Glomerular visceral epithelial cell (primary cell): ENCODE measurements at regions not wholly inside any gene's neighbourhood (a gene's known extent, or its start where the extent isn't known, plus 50 kb on each side); places are given as distances from the start of the nearest gene placed in this dataset.
A peak's percentile ranks its signal among the peaks of the same experiment; 100 is the strongest.

Experiments
- DNase-seq: peaks from one replicate; pipeline ENCODE4 v3.0.0-alpha.2; 2016; ENCODE audit errors: extremely low spot score

DNA sequence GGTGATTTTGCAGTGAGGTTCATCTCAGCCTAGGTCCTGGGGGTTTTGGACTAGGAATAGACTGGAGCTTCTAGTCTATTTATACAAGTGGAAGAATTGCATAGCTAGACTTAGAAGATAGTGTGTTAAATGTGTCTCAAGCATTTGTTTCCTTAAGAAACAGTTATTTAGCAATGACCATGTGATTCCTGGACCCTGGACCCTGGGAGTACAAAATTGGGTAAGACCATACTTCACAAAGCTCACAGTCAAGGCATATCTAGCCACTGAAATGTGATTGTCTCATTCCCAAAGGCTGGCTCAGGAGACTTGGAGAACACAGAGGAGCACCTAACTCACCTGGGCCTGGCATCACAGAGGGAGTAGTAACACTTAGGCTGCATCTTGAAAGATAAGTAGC is 754.5 kb downstream of the SATB2 start:
- DNase-seq = no peak

DNA sequence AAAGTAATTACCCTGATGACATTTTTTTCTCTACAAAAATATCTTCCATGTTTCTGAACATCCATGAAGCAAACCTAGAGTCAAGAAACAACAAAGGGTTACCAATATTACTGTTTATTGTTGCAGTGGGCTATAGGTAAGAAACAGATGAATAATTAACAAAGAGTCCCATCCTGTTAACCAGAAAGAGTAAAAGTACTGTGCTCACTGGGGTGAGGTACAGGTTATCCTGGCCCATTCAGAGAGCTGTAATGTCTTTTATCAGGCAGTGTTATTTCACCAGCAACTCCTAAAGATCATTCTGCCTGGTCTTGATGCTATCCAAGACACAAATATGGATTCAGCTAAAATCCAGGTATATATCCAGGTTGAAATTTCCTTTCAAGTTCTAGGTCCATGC is 754.9 kb downstream of the SATB2 start:
- no peak for DNase-seq

DNA sequence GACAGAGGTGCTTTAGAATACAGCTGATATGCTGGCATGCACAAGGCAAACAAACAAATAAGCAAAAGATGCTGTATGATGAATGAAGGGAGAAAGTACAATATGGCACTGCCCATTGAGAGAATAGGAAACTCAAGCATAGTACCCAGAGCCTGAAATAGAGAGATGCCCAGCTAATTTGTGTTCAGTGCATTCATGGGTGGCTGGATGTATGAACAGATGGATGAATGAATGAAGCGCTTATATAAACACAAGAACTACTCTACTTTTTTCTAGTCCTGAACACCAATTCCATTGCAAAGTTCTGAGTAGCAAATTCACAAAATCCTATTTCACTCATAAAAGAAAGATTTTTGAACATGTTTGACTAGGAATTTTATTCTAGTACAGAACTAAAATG is 756.3 kb downstream of the SATB2 start:
- no peak for DNase-seq

DNA sequence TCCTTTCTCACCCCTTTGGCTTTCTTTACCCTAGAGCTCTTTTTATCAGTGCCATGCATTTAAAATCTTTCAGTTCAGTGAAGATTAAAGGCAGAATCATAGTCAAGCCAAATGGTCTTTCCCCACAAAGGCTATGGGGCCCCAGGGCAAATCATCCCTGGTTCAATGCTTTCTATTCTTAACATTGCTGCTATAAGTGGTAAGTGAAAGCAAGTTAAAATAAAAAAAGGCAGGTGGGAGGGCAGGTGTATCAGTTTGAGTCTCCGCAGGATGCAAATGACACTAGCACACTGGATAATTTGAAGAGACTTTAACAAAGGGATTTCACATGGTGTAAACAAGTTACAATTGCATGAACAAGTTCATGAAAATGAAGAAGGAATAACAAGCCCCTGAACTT is 757.4 kb downstream of the SATB2 start:
- DNase-seq = no peak

DNA sequence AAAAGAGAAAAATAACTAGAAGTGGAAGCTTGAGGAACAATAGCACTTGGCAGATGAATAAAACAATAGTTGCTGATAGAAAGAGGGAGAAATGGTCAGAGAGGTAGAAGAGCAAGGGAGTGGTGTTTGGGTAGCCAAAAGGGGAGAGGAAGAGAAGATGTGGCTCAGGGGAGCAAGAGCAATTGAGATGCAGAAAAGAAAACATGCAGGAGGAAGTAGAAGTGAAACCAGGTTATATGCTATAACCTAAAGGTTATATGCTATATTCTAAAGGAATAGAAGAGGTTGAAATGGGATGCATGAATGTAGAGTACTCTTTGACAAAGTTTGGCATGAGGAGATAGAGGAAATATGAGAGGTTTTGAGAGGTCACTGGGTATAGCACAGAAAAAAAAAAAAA is 759.5 kb downstream of the SATB2 start:
- no peak for DNase-seq

DNA sequence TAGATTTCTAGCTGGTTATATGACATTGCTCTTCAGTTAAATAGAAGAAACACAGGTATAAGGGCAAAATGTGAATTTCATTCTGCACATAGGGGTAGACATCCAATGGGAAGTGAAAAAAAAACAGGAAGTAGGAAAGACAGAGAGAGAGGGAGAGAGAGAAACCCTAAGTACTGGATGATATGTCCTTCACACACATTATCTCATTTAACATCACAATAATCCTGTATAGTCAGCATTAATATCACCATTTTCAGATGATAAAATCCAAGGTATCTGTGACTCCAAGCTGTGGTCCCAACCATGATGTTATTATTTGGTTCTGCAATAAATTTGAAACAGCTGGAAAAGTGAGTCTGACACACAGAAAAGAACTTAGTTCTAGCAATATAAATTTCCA is 759.9 kb downstream of the SATB2 start:
- DNase-seq = no peak

DNA sequence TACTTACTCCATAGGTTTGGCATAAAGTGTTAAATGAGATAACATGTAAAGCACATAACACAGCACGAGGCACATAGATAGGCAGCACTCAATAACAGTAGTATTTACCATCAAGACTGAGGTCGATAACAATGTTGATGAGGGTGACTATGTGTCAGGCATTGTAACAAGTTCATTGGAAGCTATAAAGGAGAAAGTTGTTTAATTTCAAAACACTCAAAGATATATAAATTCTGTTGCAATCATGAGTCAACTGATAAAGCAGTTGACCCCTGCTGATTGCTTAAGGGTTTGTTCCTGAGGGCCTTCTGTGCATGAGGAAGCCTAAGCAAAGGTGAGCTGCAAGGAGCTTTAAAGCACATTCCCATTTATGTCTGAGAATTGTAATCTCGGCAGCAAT is 760.5 kb downstream of the SATB2 start:
- no peak for DNase-seq

DNA sequence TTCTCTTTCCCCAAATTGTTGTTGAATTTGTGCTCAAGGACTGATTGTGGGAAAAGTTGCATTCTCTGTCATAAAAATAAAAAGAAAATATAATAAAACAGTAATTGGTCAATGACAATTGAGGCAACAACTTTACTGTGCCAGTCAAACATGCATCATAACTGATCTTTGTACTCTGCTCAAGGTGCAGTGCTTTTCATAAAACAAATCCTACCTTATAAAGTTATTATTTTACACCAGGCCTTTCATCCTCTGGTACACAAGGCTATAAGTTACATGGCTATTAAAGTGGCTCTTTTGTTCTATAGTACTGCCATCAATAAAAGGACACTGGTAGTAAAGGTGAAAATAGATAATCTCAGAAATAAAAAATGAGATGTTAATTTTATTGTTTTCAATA is 761.9 kb downstream of the SATB2 start:
- DNase-seq = no peak

DNA sequence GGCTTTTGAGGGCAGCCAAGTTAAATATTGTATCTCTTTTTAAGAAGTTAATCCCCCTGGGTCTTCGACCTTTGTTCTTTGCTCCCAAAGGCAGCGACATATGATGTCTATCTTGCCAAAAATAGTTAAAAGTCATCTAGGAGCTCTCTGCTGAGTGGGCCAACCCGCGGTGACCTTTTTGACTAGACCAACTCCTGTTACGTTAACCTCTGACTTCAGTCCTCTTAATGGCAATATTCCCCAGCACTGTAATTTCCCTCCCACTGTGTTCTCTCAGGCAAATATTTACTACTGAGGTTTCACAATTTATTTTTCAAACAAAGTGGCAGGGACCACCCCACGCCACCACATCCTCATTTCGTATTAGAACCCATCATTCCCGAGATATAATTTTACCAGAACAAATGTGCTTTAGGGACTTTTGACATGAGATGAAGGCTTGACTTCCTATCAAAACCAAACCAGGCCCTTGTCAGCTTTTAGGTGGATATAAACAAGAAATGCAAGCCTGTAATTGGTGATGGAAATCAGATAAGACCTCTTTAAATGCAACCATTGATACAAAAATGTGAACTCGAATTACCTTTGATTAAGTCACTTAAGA is 764.7 kb downstream of the SATB2 start:
- no peak for DNase-seq

DNA sequence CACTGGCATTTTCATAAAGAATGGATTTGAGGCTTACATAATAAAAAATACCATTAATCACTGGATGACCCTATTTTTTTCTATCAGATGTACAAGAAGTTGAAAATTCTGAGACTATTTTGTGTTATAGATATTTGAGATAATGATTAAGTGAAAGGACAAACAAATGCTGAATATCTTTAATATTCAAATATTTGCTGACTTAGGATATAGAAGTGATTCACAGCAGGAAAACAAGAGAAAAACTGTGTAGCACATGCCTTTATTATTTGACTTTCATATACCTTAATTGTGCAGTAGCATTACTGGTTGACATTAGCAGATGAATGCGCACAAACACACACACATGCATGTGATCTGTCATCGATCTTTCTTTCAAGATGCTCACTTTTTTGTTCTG is 766.5 kb downstream of the SATB2 start:
- DNase-seq = no peak

DNA sequence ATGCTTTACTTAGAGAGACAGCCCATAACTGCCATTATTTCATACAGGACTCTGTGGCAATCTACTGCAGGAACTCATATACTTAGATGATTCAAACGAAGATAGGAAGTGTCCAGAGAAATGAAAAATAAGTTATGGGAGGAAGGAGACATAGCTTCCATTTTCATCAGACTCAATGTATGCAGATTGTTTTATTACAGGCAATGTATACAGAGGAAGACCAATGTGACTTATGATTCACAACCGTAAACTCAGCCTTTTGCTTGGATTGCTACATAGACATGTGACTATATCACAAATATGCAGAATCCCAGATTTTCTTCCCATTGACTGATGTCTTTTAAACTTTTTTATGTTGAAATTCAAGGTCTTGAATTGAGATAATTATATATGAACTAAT is 793.4 kb downstream of the SATB2 start:
- DNase-seq = no peak

DNA sequence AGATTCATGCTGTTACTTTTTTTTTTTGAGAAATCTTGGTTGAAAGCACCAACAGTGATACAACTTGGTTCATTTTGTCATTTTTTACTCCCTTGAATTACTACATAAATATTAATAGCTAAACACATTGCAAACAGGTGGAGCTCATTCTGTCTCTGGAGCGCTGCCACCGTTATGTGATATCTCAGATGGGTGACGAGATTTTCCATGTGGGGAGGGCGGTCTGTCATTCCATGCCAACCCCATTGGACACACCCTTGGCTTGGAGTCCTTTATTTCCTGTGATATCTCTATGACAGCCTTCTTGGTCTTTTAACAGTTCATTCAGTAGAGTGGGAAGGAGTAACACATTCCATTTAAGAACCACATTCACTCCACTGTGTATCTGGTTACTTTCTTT is 794.8 kb downstream of the SATB2 start:
- no peak for DNase-seq

DNA sequence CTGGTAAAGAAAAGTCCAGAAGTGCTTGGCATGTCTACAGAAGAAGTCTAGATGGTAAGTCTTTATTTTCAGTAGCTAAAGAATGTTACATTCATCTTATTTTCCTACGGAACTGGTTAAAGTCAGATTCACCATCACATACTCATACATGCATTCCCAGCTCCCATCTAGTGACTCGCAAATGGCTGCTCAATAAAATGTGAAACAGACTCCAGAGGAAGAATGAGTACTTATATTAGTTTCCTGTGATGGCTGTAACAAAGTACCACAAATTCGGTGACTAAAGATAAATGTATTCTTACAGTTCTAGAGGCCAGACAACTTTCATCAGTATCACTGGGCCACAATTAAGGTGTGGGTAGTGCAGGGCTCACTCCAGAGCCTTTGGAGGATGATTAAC is 797.2 kb downstream of the SATB2 start:
- no peak for DNase-seq

DNA sequence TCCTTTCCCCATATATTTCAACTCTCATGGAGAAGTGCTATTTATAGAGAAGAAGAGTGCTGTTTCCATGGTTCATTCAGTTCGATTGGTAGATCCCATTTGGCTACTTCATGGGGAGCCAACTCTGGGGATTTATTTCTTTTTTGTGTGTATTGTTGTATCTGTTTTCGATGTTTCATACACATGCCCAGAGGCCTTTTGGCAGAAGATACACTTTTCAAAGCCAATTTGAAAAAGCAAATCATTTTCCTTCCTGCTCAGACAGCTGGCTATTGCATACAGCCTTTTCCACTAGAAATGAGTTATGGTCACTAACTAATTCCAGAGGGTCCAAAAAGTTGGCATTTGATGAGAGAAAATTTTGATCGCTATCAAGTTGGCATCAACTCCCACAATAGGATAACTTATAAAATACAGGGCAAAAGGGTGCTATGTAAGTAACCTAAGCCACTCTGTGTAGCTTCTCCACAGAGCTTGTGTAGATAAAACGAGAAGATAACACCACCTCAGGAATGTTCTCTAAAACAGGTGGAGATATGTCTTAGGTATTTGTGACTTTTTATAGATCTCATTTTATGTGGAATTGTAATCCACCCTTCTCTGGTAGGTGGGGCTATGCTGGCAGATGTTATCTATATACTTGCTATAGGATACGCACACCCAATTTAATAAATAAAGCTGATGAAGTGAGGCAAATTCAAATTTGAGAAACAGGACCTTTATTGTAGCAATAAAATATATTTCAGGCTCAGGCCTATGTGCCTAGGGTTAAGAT is 798.5 kb downstream of the SATB2 start:
- no peak for DNase-seq

DNA sequence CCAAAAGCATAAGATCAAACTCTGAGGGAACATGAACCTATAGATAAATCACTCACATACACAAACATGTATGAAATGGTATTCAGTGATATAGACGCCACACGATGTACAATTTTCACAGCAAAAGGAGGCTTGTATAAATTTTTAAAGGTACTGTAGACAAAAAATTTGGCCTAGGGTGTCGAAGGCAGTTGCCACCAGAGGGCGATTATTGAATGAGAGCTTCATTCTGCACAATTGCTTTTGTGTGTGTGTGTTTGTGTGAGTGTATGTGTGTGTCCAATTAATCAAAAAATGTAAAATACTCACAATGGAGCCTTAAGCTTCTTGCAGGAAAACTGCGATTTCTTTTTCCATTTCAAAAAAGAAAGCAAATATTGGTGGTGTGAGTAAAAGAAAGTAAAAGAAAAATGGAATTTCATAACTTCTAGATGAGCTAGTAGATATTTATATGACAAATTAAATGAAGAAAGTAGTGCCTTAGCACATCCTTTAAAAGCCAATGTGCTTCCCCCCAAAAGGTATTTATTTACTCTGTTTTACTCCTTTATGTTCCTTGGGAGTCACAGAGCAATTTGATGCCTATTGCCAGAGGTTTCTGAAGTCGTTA is 800.1 kb downstream of the SATB2 start:
- peak; percentile 21 for DNase-seq

DNA sequence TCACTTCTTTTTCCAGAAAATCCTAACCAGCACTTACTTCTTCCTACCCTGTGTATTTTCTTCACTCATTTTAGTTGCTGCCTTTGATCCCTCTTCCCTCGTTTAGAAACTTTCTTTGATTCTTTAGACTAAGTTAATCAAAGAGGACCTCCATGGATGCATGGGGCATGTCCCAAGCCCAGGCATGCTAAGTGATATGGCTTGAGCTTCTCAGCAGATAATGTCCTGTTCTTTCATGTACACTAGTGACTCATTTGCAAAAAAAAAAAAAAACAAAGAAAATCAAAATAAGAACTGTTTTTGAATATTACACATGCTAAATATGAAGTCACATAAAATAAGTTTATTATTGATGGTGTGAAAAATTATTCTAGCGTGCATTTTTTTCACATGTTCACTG is 800.9 kb downstream of the SATB2 start:
- no peak for DNase-seq

DNA sequence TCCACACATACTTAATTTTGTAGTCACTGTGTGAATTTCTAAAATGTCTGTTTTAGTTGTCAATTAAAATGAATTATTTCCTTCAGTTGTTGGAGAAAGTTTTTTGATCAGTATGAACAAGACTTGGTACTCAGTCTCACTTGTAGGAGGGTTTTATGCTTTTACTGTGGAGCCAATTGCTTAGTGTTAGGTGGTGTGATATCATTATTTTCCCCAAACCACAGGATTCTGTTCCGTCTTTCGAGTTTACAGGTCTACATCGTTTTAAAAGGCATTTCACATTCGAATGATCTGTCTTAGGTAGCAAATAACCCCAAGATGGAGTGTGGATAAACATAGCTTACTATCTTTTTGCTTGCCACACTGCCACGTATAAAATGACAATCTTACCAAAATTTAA is 803.1 kb downstream of the SATB2 start:
- no peak for DNase-seq

DNA sequence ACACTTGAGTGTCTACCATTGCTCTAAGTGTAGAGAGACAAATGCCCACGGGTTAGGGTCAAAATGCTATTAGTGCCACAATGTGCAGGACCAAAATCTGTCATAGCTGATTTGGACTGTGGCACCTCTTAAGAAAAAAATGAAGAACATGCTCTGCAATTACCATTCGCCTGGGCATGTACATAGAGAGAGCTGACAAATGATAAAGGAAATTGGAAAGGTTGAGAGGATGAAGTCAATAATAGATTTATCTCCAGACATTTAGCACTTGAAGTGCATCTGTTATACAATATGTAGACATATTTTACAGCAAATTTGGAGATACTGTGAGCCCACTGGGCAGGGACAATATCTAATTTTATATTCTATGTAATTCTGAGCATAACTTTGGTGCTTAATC is 804.4 kb downstream of the SATB2 start:
- no peak for DNase-seq

DNA sequence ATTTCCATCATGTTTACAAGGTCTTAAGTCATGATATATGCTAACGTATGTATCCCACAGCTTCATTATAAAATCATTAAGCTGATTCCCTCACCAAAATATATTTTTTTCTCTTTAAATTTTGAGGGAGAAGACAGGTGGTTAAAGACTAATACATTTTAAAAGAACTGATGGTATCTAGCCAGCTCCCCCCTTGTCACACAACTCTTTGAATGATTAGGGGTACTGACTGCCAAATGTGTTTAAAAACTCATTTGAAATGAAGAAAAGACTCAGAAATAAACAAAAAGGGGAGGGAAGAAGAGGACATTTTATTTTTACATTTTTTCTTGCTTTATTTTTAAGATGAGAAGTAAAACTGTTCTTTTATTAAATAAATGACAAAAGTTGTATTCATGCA is 805.3 kb downstream of the SATB2 start:
- no peak for DNase-seq

DNA sequence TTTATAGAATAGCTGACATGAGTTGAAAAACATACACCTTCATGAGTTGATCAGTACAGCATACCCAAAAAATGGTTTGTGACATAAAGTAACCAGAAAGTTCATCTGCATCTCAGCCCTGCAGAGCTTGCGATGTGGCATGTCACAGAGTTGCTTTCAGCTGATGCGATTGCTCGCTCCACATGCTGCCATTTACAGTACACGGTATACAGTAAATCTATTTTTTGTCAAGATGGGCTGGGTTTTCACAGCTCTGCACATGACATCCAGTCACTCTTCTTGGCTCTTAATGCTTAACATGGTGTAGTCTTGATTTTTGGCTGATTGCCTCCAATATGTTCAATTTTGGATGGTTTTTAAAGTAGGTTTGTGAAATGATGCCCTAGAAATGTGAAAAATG is 811.9 kb downstream of the SATB2 start:
- no peak for DNase-seq

DNA sequence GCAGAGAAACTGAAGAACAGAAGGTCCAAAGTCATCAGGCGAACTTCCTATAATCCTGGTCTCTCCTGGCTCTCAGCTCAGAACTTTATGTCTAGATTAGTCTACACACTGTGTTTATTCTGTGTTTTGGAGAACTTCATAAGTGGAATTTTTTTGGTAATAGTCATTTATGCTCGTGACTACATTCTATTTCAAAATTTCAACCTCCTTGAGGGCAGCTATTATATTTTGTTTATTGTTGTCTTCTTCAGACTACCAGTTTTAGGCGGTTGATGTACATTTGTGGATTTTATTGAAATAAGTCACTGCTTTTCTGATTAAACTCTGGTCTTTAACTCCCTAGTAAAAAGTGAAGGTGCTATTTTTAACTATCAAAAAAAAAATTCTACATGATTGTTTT is 816.6 kb downstream of the SATB2 start:
- DNase-seq = no peak

DNA sequence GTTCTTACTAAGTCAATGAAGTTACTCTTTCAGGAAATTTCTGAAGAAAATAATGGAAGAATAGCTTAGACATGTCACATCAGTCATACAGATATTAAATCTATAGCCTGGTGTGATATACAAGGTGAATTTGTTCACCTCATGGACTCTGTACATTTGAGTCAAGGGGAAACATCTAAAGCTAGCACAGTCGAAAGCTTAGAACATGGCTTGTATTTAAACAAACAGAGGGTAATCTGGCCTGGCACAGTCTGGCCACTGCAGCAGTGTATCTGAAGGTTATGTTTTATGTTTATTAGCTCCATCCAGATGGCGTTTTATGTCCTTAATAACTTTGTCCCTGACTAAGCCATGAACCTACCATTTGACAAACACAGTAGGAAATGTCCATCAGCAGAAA is 817.3 kb downstream of the SATB2 start:
- DNase-seq = no peak

DNA sequence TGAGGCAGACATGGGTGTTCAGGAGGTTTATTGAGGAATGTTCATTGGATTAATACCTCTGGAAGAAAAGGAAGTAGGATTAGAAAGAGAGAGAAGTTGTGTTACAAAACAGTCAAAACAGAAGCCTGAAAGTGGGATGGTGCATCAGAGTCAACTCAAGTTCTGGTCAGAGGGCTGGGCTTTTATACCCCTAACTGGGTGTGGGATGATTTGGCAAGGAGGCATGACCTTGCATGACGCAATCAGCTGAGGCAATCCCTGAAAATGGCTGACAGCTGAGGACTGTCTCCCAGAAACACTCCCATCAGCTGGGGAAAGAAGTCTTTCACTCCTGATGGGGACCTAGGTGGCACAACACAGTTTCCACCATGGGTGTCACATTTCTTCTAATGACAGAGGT is 818.2 kb downstream of the SATB2 start:
- no peak for DNase-seq

DNA sequence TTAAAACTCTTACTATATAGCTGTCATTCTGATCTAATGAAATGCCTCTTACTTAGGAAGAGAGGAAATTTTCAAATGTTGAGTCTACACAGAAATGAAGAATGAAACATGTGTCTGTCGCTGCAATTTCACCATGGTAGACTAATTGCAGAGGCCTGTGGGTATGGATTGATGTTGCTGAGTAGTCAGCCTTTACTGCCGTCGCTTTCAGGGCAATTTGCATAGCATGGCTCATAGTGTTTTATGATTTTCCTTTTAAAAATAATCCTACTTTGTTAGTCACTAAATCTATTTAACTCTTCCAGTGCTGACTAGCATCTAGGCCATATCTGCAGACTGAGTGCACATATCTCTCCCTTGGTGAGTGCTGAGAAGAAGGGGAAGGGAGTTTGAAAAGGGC is 819.2 kb downstream of the SATB2 start:
- no peak for DNase-seq
